Activated T-cell treated with anti-CD3 and anti-CD28 coated beads, Interleukin-2, amount 50 U/mL, for 24 hours (primary cell): ENCODE measurements at regions not wholly inside any gene's neighbourhood (a gene's known extent, or its start where the extent isn't known, plus 50 kb on each side); places are given as distances from the start of the nearest gene placed in this dataset.
"Not testable (repeated sequence)": the region's sequence is repeated elsewhere in the genome, so short reads cannot be mapped to it uniquely, and the experiment has no call there.

Experiments
- DNase-seq: peaks from one replicate; pipeline ENCODE4 v3.0.0-alpha.2; 2020
- H3K27ac Mint-ChIP-seq: 2 replicates; pipeline ENCODE4 v1.8.0; 2020; ENCODE audit warnings: mild to moderate bottlenecking, mixed read lengths
- H3K27me3 Mint-ChIP-seq: 2 replicates; pipeline ENCODE4 v1.8.0; 2020; ENCODE audit warnings: mixed read lengths
- H3K36me3 Mint-ChIP-seq: 2 replicates; pipeline ENCODE4 v1.8.0; 2020; ENCODE audit warnings: low read depth, mixed read lengths
- H3K4me1 Mint-ChIP-seq: 2 replicates; pipeline ENCODE4 v1.8.0; 2020; ENCODE audit warnings: low read depth, mixed read lengths
- H3K4me3 Mint-ChIP-seq: 2 replicates; pipeline ENCODE4 v1.8.0; 2020; ENCODE audit warnings: mild to moderate bottlenecking, moderate library complexity, mixed read lengths
- H3K9me3 Mint-ChIP-seq: 2 replicates; pipeline ENCODE4 v1.8.0; 2020; ENCODE audit warnings: mixed read lengths

DNA sequence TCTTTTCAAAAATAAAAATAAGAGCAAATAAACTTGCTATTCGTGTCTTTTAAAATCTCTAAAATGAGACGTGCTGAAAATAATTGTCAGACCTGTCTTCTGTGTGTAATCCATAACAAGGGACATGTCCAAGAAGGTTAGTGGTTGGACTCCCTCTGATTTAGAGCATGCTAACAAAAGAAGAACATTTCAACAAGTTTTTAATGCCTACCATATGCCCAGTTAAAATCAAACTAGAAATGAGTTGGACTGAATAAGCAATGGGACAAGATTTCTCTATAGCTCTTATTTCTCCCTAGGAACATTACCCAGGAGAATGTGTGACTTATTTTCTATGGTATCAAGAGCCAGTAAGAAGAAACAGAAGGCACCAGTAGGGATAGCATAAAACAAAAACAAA lies 689.7 kb upstream of the SOX9 start:
- no peak overlapping the region for H3K4me3 Mint-ChIP-seq
- no peaks in the 10 kb centered on the region for H3K4me1 Mint-ChIP-seq
- no peak overlapping the region for H3K27ac Mint-ChIP-seq
- DNase-seq: no peak
- H3K9me3 Mint-ChIP-seq: peaks cover 12% of the 10 kb centered on the region
- no peaks in the 10 kb centered on the region for H3K27me3 Mint-ChIP-seq
- no peaks in the 10 kb centered on the region for H3K36me3 Mint-ChIP-seq

DNA sequence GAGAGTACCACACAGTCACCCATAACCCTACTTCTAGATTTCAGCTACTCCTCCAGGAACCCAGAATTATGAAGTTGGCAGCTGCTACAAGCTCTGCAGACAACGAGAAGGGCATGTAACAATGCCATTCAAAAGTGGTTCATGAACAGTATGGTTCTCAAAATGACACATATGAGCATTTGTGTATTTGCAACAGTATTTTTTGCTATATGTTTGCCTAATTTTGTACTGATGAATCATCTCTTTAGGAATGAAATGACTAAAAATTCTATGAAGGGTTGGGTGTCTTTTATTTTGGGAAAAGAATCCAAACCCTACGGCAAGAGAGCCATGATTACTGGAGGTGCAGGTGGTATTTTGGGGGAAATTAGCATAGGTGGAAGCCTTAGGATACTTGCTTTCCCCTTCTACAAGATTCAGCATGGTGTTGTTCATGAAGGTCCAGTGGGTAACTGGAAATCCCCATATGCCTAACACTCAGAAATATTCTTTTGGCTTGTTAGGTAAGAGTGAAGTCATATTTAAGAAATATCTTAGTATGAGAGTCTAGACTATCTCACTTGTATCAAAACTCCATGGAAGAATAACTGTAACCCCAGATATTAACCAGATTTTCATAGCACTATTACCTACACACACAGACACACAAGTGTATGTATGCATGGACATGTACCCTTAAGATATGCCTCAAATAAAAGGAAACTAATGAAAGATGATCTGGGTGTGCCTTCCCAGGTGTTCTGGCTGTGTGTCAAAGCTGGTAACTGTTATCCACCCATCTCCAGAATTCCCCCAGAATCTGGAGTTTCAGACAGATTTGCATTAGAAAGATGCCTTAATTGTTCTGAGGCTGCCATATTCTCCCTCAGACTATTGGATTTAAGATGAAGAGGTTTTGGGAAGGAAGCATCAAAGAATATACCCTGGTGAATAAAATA lies 688.2 kb upstream of the SOX9 start:
- Mint-ChIP-seq H3K27me3 (no peaks in the 10 kb centered on the region), H3K36me3 (no peaks in the 10 kb centered on the region), H3K4me3 (no peak overlapping the region), H3K27ac (no peak overlapping the region), H3K4me1 (no peaks in the 10 kb centered on the region), H3K9me3 (peaks cover 12% of the 10 kb centered on the region)
- no peak for DNase-seq

DNA sequence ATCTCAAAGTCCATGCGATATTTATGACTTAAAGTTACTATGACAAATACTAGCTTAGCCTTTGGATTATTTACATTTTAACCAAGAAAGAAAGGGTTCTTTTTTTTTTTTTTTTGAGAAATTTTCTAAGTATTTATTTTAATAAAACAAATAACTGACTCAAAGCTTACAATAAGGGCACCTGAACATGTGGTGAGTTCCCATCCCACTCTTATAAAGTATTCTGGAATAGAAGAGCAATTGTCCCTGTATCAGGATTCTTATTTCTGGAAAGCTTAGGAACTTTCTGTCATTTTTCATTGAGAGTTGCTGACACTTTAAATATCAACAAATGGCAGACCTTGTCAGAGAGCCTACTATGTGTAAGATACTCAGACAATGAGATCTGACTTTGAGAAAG lies 686.1 kb upstream of the SOX9 start:
- Mint-ChIP-seq H3K9me3 (peaks cover 3% of the 10 kb centered on the region), H3K36me3 (no peaks in the 10 kb centered on the region), H3K27ac (no peak overlapping the region), H3K4me1 (no peaks in the 10 kb centered on the region), H3K27me3 (no peaks in the 10 kb centered on the region), H3K4me3 (no peak overlapping the region)
- no peak for DNase-seq

DNA sequence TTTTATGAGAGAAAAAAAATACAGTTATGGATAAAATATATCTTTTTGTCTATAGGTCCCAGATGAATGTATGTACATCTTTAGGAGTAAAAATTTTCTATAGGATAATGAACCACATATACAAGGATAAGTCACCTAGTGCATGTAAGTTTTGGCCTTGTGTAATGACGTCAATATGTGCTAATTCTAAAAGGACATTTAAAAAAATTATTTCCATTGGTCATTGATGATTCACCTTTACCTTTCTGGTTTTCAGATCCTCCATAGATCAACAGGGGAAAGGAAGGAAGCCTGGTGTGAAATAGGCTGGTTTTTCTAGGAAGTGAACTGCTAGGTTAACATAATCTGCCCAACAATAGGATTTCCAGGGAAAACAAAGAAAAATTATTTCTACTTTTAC lies 684.3 kb upstream of the SOX9 start:
- no peaks in the 10 kb centered on the region for H3K27me3 Mint-ChIP-seq
- no peak for DNase-seq
- no peaks in the 10 kb centered on the region for H3K36me3 Mint-ChIP-seq
- no peaks in the 10 kb centered on the region for H3K4me1 Mint-ChIP-seq
- no peak overlapping the region for H3K4me3 Mint-ChIP-seq
- H3K27ac Mint-ChIP-seq: no peak overlapping the region
- H3K9me3 Mint-ChIP-seq: peaks cover 5% of the 10 kb centered on the region

DNA sequence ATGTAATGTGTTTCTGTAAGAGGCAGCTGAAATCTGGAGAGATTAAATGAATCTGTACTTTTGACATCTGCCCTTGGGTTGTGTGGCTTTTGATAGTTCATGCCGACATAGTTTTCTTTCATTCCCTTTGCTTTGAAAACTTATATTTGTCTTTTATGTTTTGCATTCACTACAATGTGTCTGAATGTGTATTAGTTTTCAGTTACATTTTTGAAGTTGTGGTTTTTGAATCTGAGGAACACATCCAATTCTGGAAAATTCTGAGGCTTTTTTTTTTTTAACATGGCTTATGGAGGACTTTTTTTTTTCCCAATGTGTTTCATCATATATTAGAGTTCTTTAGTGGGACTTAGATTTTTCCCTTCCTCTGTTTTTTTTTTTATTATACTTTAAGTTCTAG lies 683.7 kb upstream of the SOX9 start:
- Mint-ChIP-seq H3K27me3 (no peaks in the 10 kb centered on the region), H3K27ac (no peak overlapping the region)

DNA sequence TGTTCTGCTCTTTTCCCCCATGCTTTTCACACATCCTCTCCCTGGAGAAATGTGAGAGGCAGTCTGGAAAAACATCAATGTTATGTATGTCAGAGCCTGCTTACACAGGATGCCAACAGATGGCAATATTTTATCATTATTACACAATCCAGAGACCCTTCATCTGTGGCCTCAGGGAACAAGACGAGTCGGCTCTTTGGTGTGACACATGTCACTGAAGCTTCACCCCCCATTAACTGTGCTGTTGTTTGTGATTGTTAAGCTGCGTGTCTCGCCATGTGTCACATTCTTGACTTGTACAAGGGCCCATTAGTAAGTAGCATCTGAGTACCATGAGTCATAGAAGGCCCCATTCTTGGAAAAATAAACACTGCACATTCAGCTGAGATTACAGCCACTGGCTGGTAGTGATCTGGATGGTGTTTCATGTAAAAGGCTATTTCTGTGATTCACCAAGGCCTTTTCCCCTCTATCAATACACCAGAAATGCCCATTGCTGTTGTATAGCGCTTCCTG lies 682.1 kb upstream of the SOX9 start:
- no peak for DNase-seq
- H3K27ac Mint-ChIP-seq: no peak overlapping the region

More for the DNA sequence above, 683.7 kb upstream of the SOX9 start:
- no peaks in the 10 kb centered on the region for H3K4me1 Mint-ChIP-seq
- no peak overlapping the region for H3K4me3 Mint-ChIP-seq
- H3K9me3 Mint-ChIP-seq: peaks cover 3% of the 10 kb centered on the region
- H3K36me3 Mint-ChIP-seq: no peaks in the 10 kb centered on the region
- no peak for DNase-seq

DNA sequence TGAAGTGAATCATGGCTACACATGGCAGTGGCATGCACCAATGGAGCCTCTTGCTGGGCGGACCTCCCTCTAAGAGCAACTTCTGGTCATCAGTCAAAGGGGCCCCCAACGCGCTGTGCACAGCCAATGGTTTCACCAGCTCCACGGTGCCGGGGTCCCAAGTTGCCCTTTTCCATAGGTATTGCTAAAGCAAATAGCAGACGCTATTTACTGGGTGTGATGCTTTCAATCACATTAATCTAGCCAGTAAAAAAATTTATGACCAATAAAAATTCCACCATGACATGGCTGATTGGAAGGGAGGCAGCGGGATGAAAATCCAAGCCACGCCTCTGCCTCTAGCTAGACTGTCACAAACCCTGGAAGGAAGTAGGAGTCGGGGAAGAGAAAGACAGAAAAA lies 680.3 kb upstream of the SOX9 start:
- H3K9me3 Mint-ChIP-seq: peaks cover 3% of the 10 kb centered on the region

More for the DNA sequence above, 682.1 kb upstream of the SOX9 start:
- H3K27me3 Mint-ChIP-seq: no peaks in the 10 kb centered on the region
- peaks cover 3% of the 10 kb centered on the region for H3K9me3 Mint-ChIP-seq
- no peak overlapping the region for H3K4me3 Mint-ChIP-seq
- H3K4me1 Mint-ChIP-seq: no peaks in the 10 kb centered on the region
- no peaks in the 10 kb centered on the region for H3K36me3 Mint-ChIP-seq

DNA sequence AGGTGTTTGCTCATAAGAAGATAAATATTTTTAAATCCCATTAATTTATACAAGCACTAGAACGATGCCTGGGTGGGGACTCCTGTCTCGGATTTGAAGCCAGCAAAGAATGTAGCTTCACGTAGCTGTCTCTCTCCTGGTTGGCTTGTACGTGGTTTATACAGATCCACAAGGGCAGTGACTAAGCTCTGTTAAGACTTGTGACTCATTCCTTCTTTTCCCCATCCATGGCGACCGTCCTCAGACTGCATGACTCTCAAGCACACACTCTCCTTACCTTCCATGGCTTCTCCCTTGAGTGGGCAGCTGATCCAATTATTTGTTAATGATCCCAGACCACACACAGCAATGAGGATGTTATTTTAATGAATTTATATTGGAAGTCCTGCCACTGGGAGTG lies 679.7 kb upstream of the SOX9 start:
- H3K36me3 Mint-ChIP-seq: no peaks in the 10 kb centered on the region
- H3K27me3 Mint-ChIP-seq: no peaks in the 10 kb centered on the region
- DNase-seq: no peak
- peaks cover 3% of the 10 kb centered on the region for H3K9me3 Mint-ChIP-seq
- H3K4me3 Mint-ChIP-seq: no peak overlapping the region
- no peaks in the 10 kb centered on the region for H3K4me1 Mint-ChIP-seq
- no peak overlapping the region for H3K27ac Mint-ChIP-seq

More for the DNA sequence above, 680.3 kb upstream of the SOX9 start:
- no peak for DNase-seq
- H3K27me3 Mint-ChIP-seq: no peaks in the 10 kb centered on the region
- H3K27ac Mint-ChIP-seq: no peak overlapping the region
- no peak overlapping the region for H3K4me3 Mint-ChIP-seq
- H3K4me1 Mint-ChIP-seq: no peaks in the 10 kb centered on the region
- no peaks in the 10 kb centered on the region for H3K36me3 Mint-ChIP-seq

DNA sequence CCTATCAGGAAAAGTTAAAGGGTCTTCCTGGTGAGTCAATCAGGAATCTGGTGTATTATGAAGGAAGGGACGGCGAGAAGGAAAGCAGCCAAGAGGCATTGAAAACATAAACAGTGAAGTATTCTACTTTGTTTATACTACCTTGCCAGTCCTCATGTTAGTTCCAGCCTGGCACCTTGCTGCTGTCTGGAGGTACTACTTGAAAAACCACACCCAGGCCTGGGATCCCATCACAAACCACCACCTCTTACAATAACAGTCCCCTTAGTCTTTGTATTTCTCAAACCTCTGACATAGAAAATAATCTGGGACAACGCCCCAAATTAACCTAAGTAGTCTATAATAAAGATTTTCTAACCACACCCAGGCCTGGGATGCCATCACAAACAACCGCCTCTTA lies 676.7 kb upstream of the SOX9 start:
- Mint-ChIP-seq H3K4me3 (no peak overlapping the region), H3K36me3 (no peaks in the 10 kb centered on the region), H3K9me3 (peaks cover 3% of the 10 kb centered on the region), H3K27ac (no peak overlapping the region), H3K4me1 (no peaks in the 10 kb centered on the region), H3K27me3 (no peaks in the 10 kb centered on the region)
- DNase-seq: no peak

DNA sequence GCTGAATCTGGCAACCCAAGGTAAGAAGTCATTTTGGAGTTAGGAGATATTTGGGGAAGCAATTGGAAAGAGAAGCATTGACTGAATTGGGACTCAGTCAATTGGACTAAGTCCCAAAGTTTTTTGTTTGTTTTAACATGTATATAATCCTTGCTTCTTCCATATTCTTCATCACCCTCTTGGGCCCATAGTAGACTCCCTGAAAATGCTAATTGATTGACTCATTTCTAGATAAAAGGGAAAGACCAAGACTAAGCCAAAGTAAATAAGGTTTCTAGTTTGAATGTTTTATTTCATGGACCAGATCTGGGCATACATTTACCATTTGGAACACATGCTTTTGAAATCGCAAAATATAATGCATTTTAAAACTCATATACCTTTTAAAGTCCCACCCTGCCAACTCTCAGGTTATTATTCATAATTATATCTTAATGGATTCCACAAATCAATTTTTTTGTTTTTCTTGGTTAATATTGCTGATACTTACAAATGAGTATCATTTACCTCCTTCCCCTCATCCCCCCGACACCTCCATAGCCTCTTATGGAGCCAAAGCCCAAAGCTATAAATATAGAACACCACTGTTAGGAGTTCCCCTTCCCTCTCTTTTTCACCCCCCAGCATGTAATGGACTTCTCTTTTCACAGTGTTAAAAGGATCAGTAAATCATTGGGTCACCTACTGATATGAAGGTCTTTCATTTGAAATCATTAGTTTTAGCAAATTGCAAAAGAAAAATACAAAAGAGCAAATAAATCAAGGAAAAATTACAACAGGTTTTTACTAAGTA lies 674.0 kb upstream of the SOX9 start:
- H3K27me3 Mint-ChIP-seq: no peaks in the 10 kb centered on the region
- H3K36me3 Mint-ChIP-seq: no peaks in the 10 kb centered on the region
- no peak overlapping the region for H3K4me3 Mint-ChIP-seq
- no peak overlapping the region for H3K27ac Mint-ChIP-seq
- peaks cover 5% of the 10 kb centered on the region for H3K9me3 Mint-ChIP-seq
- DNase-seq: no peak
- H3K4me1 Mint-ChIP-seq: no peaks in the 10 kb centered on the region

DNA sequence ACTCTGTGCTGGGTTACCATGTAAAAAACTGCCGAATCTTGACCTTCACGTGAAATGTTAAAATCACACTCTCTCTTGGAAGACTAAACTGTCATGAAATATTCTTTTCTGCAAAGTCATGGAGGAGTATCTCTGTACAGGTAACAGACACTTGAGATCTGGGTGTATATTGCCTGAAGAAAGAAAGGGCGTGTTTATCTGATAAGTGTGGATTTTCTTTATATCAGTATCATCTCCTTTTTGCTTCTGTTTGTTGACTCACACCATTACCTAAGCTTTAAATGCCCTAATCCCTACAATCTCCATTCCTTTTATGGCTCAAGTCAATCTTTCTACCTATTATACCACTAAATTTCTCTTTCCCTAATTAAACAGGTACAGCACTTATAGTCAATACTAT lies 673.2 kb upstream of the SOX9 start:
- no peaks in the 10 kb centered on the region for H3K27me3 Mint-ChIP-seq
- DNase-seq: no peak
- H3K27ac Mint-ChIP-seq: no peak overlapping the region
- H3K36me3 Mint-ChIP-seq: no peaks in the 10 kb centered on the region
- H3K4me3 Mint-ChIP-seq: no peak overlapping the region
- H3K9me3 Mint-ChIP-seq: peaks cover 5% of the 10 kb centered on the region
- H3K4me1 Mint-ChIP-seq: no peaks in the 10 kb centered on the region

DNA sequence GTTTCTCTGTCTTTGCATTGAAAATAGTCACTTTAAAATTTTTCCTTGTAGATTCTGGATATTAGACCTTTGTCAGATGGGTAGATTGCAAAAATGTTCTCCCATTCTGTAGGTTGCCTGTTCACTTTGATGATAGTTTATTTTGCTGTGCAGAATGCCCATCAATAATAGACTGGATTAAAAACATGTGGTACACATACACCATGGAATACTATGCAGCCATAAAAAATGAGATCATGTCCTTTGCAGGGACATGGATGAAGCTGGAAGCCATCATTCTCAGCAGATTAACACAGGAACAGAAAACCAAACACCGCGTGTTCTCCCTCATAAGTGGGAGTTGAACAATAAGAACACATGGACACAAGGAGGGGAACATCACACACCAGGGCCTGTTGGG lies 670.2 kb upstream of the SOX9 start:
- not testable (repeated sequence) for H3K4me3 Mint-ChIP-seq, DNase-seq, H3K36me3 Mint-ChIP-seq, H3K27ac Mint-ChIP-seq, H3K4me1 Mint-ChIP-seq, H3K9me3 Mint-ChIP-seq, H3K27me3 Mint-ChIP-seq

DNA sequence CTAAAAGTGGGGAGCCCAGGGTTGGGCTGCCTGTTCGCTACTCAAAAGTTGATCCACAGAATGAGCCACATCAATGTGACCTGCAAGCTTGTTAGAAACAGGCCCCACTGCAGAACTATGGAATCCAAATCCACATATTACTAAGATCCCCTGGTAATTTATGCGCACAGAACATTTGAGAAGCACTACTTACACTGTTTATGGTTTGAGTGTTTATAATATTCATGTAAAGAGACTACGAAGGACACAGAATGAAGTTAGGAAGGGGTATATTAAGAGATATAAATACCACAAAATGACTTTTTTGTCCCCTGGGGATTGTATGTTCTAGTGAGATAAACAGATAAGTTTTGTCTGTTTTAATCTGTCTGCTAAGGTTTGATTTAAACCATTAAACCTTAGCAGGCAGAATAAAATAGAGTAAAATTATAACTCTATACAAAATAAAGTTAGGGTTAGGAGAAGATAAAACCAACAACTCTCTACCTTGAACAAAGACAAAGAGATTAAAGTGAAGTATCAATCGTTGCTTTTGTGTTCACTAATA lies 666.9 kb upstream of the SOX9 start:
- Mint-ChIP-seq H3K27ac (no peak overlapping the region), H3K36me3 (no peaks in the 10 kb centered on the region), H3K9me3 (peaks cover 5% of the 10 kb centered on the region), H3K4me3 (no peak overlapping the region), H3K27me3 (no peaks in the 10 kb centered on the region), H3K4me1 (no peaks in the 10 kb centered on the region)
- DNase-seq: no peak

DNA sequence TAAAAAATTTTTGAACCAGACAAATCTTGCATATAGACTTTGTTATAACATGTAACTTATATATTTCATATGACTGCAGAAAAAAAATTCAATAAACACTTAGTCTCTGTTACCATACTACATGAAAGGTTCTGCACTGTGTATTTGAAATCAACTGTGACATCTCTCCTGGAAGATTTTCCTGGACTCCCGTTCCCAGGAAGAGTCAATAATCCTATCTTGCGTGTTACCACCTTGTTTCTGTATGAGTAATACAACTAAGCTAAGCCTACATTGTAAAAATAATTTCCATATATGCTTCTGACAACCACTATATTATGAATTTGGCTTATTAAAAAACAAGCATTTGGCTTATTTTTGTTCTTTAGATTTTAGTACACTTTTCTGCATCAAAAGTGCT lies 665.6 kb upstream of the SOX9 start:
- H3K27me3 Mint-ChIP-seq: no peaks in the 10 kb centered on the region
- no peak for DNase-seq
- no peaks in the 10 kb centered on the region for H3K36me3 Mint-ChIP-seq
- peaks cover 3% of the 10 kb centered on the region for H3K9me3 Mint-ChIP-seq
- H3K4me1 Mint-ChIP-seq: no peaks in the 10 kb centered on the region
- no peak overlapping the region for H3K27ac Mint-ChIP-seq
- H3K4me3 Mint-ChIP-seq: no peak overlapping the region

DNA sequence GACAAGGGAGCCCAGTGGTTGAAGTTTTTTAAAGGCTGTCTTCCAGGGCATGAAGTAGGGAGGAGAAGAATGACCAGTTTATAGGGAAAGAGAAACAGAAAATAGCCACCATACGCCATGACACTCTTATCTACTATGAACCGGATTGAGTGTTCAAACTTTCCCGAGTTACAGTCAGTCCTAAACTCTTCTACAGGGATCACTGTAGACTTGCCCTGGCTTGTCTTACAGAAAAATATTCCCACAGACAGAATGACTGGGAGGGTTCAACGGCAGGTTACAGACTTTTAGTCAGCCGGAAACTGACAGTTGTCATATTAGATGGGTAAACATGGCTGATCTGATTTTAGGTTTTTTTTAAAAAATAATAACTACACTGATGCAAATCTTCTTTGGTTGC lies 662.5 kb upstream of the SOX9 start:
- Mint-ChIP-seq H3K4me3 (no peak overlapping the region), H3K4me1 (no peaks in the 10 kb centered on the region), H3K27ac (no peak overlapping the region), H3K27me3 (no peaks in the 10 kb centered on the region), H3K36me3 (no peaks in the 10 kb centered on the region), H3K9me3 (no peaks in the 10 kb centered on the region)
- no peak for DNase-seq
